Neural progenitor cell (in vitro differentiated cells): ENCODE measurements at regions not wholly inside any gene's neighbourhood (a gene's known extent, or its start where the extent isn't known, plus 50 kb on each side); places are given as distances from the start of the nearest gene placed in this dataset.

Source experiments
- DNase-seq: peaks from one replicate; pipeline ENCODE4 v3.0.0-alpha.2; 2016; ENCODE audit warnings: low spot score
- H2AFZ ChIP-seq: fragments of 200-600 bp; sonication (generic); replicated peaks from 2 replicates; pipeline ENCODE4 v1.6.1; 2016; ENCODE audit warnings: antibody characterized with exemption
- H3F3A ChIP-seq: fragments of 200-600 bp; sonication (generic); 2 replicates; pipeline ENCODE4 v1.6.1; 2016; ENCODE audit warnings: antibody characterized with exemption, low read depth
- H3K27ac ChIP-seq: fragments of 200-600 bp; sonication (generic); 2 replicates; pipeline ENCODE4 v1.5.1; 2016; ENCODE audit warnings: mild to moderate bottlenecking
- H3K27me3 ChIP-seq: fragments of 200-600 bp; sonication (generic); 2 replicates; pipeline ENCODE4 v1.6.1; 2016; ENCODE audit warnings: mild to moderate bottlenecking, moderate library complexity
- H3K36me3 ChIP-seq: fragments of 200-600 bp; sonication (generic); 2 replicates; pipeline ENCODE4 v1.5.1; 2016
- H3K4me1 ChIP-seq: fragments of 200-600 bp; sonication (generic); 2 replicates; pipeline ENCODE4 v1.6.1; 2016; ENCODE audit warnings: mixed run types
- H3K4me2 ChIP-seq: fragments of 200-600 bp; sonication (generic); 2 replicates; pipeline ENCODE4 v1.6.1; 2016
- H3K4me3 ChIP-seq: fragments of 200-600 bp; sonication (generic); 2 replicates; pipeline ENCODE4 v1.5.1; 2016
- H3K79me2 ChIP-seq: fragments of 200-600 bp; sonication (generic); 2 replicates; pipeline ENCODE4 v1.6.1; 2016; ENCODE audit warnings: low read depth
- H3K9ac ChIP-seq: fragments of 200-600 bp; sonication (generic); 2 replicates; pipeline ENCODE4 v1.6.1; 2016
- H3K9me3 ChIP-seq: fragments of 200-600 bp; sonication (generic); 2 replicates; pipeline ENCODE4 v1.5.1; 2016; ENCODE audit warnings: low read depth
- H4K20me1 ChIP-seq: fragments of 200-600 bp; sonication (generic); 2 replicates; pipeline ENCODE4 v1.6.1; 2016; ENCODE audit warnings: low read depth
- H3K27ac Mint-ChIP-seq: 3 replicates; pipeline ENCODE4 v1.8.0; 2021; ENCODE audit warnings: mixed read lengths
- H3K27me3 Mint-ChIP-seq: 2 replicates; pipeline ENCODE4 v1.8.0; 2022; ENCODE audit warnings: low read depth, mild to moderate bottlenecking, inconsistent platforms, moderate library complexity, mixed read lengths; ENCODE audit not compliant: insufficient read depth
- H3K36me3 Mint-ChIP-seq: 3 replicates; pipeline ENCODE4 v1.8.0; 2021; ENCODE audit warnings: mixed read lengths
- H3K4me1 Mint-ChIP-seq: 3 replicates; pipeline ENCODE4 v1.8.0; 2021; ENCODE audit warnings: mixed read lengths
- H3K4me3 Mint-ChIP-seq: 3 replicates; pipeline ENCODE4 v1.8.0; 2021; ENCODE audit warnings: mild to moderate bottlenecking, moderate library complexity, mixed read lengths
- H3K9me3 Mint-ChIP-seq: 3 replicates; pipeline ENCODE4 v1.8.0; 2020; ENCODE audit warnings: mixed read lengths
- EZH2 ChIP-seq: fragments of 200-600 bp; sonication (generic); IDR thresholded peaks from 2 replicates; pipeline ENCODE4 v1.6.1; 2017; ENCODE audit warnings: antibody characterized with exemption, mild to moderate bottlenecking, moderate library complexity
- EZH2phosphoT487 ChIP-seq: fragments of 200-600 bp; sonication (generic); IDR thresholded peaks from 2 replicates; pipeline ENCODE4 v1.6.1; 2017; ENCODE audit warnings: antibody characterized with exemption
- TF ChIP-seq, protein P1 (sequence below): fragments of 200-600 bp; sonication (generic); IDR thresholded peaks from 2 replicates; pipeline ENCODE4 v1.5.1; 2017; ENCODE audit warnings: antibody characterized with exemption, mild to moderate bottlenecking

DNA sequence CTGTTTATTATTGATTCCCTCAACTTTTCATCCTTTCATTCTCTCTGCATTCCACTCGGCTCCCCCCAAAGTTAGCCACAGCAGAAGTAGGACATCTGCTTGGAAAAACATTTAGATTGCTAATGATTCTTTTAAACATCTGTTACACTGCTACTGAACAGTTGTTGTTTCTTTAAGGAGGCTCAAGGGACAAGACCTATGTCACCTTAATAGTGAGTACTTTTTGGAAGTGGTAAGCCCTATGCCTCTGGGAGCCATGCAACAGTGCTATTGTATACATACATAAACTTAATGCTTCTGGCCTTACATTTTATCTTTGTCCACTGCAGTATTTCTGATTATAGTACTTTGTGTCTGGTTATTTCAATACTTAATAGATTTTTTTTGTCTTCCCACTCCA lies 628.2 kb upstream of the FOXG1 start:
- DNase-seq, result no peak
- H3K9me3 Mint-ChIP-seq, result no peaks in the 10 kb centered on the region
- H3K27me3 Mint-ChIP-seq, result no peaks in the 10 kb centered on the region
- TF ChIP-seq EZH2, result no peak
- TF ChIP-seq EZH2phosphoT487, result no peak
- TF ChIP-seq, protein P1, sequence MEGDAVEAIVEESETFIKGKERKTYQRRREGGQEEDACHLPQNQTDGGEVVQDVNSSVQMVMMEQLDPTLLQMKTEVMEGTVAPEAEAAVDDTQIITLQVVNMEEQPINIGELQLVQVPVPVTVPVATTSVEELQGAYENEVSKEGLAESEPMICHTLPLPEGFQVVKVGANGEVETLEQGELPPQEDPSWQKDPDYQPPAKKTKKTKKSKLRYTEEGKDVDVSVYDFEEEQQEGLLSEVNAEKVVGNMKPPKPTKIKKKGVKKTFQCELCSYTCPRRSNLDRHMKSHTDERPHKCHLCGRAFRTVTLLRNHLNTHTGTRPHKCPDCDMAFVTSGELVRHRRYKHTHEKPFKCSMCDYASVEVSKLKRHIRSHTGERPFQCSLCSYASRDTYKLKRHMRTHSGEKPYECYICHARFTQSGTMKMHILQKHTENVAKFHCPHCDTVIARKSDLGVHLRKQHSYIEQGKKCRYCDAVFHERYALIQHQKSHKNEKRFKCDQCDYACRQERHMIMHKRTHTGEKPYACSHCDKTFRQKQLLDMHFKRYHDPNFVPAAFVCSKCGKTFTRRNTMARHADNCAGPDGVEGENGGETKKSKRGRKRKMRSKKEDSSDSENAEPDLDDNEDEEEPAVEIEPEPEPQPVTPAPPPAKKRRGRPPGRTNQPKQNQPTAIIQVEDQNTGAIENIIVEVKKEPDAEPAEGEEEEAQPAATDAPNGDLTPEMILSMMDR, result no peak
- Histone ChIP-seq H3K27ac (no peak overlapping the region), H3K4me2 (no peak overlapping the region), H3K4me3 (no peak overlapping the region), H3K79me2 (no peaks in the 10 kb centered on the region), H3K36me3 (no peaks in the 10 kb centered on the region), H3K9ac (no peak overlapping the region), H3F3A (no peaks in the 10 kb centered on the region), H3K4me1 (peaks cover 9% of the 10 kb centered on the region), H4K20me1 (no peaks in the 10 kb centered on the region), H2AFZ (no peak overlapping the region), H3K27me3 (no peaks in the 10 kb centered on the region), H3K9me3 (no peaks in the 10 kb centered on the region)
- no peak overlapping the region for H3K27ac Mint-ChIP-seq
- no peaks in the 10 kb centered on the region for H3K36me3 Mint-ChIP-seq
- no peak overlapping the region for H3K4me3 Mint-ChIP-seq
- H3K4me1 Mint-ChIP-seq, result peaks cover 11% of the 10 kb centered on the region

GRCh38 chr14:28141662-28142061 lies 624.9 kb upstream of the FOXG1 start:
- H3K36me3 Mint-ChIP-seq, result no peaks in the 10 kb centered on the region
- no peak for DNase-seq
- no peaks in the 10 kb centered on the region for H3K9me3 Mint-ChIP-seq
- H3K4me1 Mint-ChIP-seq, result peaks cover 13% of the 10 kb centered on the region
- H3K36me3 ChIP-seq, result no peaks in the 10 kb centered on the region
- H2AFZ ChIP-seq, result no peak overlapping the region
- no peak overlapping the region for H3K27ac Mint-ChIP-seq
- no peak overlapping the region for H3K27ac ChIP-seq
- H3K9ac ChIP-seq, result no peak overlapping the region
- H3F3A ChIP-seq, result no peaks in the 10 kb centered on the region
- H3K4me2 ChIP-seq, result no peak overlapping the region
- TF ChIP-seq, protein P1, result no peak
- TF ChIP-seq EZH2 (no peak), EZH2phosphoT487 (no peak)
- H3K4me1 ChIP-seq, result peaks cover 13% of the 10 kb centered on the region
- no peaks in the 10 kb centered on the region for H3K27me3 Mint-ChIP-seq
- no peak overlapping the region for H3K4me3 Mint-ChIP-seq
- no peaks in the 10 kb centered on the region for H3K9me3 ChIP-seq
- no peaks in the 10 kb centered on the region for H3K79me2 ChIP-seq
- no peaks in the 10 kb centered on the region for H3K27me3 ChIP-seq
- no peak overlapping the region for H3K4me3 ChIP-seq
- H4K20me1 ChIP-seq, result no peaks in the 10 kb centered on the region

DNA sequence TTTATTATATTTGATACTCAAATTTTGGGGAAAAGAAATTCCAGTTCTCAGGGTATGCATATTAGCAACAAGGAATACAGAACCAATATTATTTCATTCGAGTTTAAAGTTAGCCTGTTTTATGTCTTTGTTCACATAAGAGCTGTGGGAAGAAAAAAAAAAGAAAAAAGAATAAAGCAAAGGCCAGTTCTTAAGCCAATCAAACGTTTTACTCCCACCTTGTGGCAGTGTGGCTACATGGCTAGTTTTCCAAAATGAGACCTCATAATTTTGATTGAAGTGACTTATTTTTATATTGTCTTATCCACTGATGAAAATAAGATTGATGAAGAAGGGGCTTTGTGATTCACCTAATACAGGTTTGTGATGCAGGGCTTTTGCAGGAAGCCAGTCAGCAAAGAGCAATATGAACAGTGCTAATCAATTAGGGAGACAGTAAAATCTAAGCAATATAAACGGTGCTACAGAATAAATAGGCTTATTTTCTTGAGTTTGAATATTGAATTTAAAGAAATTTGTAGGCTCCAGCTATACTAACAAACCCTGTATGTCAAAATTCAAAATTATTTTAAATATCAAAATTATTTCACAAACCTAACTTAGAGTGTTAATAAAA lies 624.1 kb upstream of the FOXG1 start:
- Histone ChIP-seq H2AFZ (no peak overlapping the region), H4K20me1 (no peaks in the 10 kb centered on the region), H3K27ac (no peak overlapping the region), H3K4me3 (no peak overlapping the region), H3K4me1 (peaks cover 13% of the 10 kb centered on the region), H3K4me2 (no peak overlapping the region), H3F3A (no peaks in the 10 kb centered on the region), H3K9ac (no peak overlapping the region), H3K9me3 (no peaks in the 10 kb centered on the region), H3K36me3 (no peaks in the 10 kb centered on the region), H3K79me2 (no peaks in the 10 kb centered on the region), H3K27me3 (no peaks in the 10 kb centered on the region)
- Mint-ChIP-seq H3K27me3 (no peaks in the 10 kb centered on the region), H3K36me3 (no peaks in the 10 kb centered on the region), H3K4me1 (peaks cover 13% of the 10 kb centered on the region), H3K9me3 (peaks cover 5% of the 10 kb centered on the region), H3K27ac (peak overlapping the region; percentile 33), H3K4me3 (no peak overlapping the region)
- peak; percentile 19 for DNase-seq
- TF ChIP-seq, protein P1, result peak; percentile 65
- no peak for TF ChIP-seq EZH2
- TF ChIP-seq EZH2phosphoT487, result no peak
